NK-92 treated with Interleukin-12 subunit alpha and Interleukin-12 subunit beta, amount 100 ng/mL, for 24 hours (cell line): ENCODE measurements at regions not wholly inside any gene's neighbourhood (a gene's known extent, or its start where the extent isn't known, plus 50 kb on each side); places are given as distances from the start of the nearest gene placed in this dataset.

Experiments
- DNase-seq: peaks from one replicate; lab custom pipeline; 2025; lab: John Stamatoyannopoulos, UW

DNA sequence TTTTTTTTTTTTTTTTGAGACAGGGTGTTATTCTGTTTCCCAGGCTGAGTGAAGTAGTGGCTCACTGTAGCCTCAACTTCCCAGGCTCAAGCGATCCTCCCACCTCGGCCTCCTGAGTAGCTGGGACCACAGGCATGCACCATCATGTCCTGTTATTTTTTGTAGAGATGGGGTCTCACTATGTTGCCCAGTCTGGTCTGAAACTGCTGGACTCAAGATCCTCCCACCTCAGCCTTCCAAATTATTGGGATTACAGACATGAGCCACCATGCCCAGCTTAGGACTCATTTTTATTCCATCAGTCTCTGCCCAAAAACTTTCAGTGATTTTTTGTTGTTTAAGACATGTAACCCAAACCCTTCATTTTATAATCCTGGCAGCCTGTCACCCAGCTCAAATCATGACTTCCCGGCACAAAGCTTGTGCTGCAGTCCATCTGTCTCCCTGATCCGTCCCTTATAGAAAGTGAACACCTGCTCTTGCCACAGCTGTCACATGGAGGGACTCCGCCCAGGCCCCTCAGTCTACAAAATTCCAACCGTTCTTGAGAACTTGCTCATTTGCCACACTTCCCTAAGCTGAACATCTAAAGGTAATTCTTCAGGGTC, 183.9 kb upstream of the JARID2 start:
- no peak for DNase-seq

DNA sequence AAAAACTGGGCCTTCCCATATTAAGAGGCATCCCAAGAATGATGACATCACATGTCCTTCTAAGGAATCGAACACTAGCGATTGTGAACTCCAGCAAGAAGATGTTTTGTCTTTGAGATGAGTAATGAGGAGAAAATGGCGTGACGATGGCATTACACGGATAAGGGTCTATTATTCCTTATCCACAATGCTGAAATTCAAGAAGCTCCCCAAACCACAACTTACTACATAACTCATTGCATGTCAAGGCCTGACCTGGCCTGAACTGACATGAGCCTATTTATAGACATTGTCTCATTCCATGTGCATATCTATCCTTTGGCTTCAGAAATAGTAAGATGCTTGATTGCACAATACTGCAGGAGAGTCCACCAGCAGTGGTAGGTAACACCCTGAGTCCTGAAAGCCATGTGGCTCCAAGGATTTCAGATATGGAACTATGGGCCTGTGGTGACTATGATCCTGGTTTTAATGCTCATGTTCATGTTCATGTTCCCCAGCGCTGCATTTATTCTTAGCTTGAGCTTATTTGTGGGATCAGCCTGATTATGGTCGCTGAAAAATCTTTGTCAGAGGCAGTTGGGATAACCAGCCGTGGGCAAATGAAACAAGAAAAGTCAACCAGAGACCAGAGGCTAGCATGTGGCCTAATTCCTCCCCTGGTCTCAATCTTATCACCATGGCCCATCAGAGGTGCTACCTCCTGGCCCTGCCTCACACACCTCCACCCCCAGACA, 183.2 kb upstream of the JARID2 start:
- DNase-seq, result no peak

DNA sequence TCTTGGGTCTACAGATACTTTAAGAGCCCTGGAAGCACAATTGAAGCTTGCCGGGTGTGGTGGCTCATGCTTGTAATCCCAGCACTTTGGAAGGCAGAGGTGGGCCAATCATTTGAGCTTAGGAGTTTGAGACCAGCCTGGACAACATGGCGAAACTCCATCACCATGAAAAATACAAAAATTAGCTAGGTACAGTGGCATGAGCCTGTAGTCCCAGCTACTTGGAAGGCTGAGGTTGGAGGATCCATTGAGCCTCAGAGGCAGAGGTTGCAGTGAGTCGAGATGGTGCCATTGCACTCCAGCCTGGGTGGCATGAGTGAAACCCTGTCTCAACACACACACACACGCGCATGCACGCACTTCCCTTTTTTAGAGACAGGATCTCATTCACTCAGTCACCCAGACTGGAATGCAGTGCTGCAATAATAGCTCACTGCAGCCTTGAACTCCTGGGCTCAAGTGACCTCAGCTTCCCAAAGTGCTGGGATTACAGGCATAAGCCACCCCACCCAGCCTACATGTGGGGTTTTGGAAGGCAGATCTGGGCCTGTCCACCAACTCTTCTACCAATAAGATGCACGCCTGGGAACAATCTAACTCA, 182.5 kb upstream of the JARID2 start:
- no peak for DNase-seq

DNA sequence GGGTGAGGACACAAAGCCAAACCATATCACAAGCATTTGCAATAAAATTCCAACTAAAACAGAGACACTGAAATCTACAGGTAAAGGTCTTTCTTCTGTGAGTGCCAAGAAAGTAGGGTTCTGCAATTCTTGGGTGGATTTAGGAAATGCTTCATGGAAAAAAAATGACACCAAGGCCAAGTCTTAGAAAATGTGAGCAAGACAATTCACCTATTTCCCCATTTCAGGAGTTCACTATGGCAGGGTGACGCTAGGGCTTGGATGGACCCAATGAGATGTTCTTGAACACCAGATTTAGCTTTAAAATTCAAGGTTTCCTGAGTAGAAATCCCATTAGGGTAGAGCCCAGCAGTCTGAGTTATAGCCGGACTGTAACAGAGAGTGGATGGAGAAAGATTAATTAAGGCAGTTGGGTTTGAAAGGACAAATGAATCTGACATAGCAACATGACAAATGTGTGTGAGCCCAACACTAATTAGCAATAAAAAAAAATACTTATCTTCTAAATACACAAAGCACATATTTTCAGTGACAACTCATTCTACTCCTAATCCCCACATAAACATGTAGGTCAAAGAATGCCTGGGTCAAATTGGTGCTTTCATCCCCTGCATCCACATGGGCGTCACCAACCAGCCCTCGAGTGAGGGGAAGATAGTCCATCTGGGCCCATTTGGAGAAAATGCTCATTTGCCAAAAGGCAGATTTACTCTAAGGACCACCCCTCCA, 180.4 kb upstream of the JARID2 start:
- no peak for DNase-seq

DNA sequence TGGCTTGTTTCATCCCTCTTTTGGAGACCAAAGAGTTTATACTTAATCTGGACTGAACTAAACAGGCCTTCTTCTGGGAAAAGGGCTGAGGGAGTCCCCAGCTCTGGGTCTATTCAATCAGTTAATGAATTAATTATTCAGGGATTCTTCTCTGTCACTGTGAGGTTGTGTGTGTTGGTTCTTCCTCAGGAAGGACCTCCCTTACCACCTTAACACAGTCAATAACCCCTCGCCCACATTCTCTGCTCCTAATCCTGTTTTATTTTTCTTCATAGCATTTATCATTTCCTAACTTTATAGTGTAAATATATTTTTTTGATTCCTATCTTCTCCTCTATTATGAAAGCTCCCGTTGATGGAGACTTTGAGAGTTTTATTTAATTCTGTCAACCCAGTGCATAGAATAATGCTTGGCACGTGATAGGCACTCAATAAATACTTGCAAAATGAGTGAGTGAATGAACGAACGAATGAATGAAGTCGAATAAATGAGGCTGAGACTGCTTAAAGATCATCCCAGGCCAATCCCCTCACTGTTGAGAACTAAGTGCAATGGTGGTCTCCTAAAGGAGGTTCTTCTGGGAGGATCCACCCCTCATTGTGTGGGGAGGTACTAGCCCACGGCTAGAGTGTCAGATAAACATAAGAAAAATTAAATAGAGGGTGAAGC, 179.6 kb upstream of the JARID2 start:
- DNase-seq, result no peak

DNA sequence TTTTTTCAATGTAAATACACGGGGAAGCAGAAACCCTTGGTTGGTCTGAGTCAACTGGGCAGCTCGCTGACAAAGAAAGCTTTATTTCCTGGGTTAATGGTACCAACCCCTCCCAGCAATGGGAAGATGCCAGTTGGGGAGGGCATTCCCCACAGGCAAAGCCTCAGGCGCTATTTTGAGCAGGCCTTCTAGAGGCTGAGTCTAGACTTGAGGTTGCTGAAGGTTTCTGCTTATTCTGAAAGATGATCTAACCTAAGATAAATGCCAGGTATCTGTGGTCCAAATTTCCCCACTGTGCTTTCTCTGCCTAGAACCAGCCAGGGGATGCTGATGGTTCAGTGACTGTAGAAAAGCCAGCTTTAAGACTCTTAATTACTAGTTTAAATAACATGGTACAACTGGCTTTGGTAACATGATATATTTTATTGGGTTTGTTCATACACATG, 172.5 kb upstream of the JARID2 start:
- DNase-seq, result no peak

DNA sequence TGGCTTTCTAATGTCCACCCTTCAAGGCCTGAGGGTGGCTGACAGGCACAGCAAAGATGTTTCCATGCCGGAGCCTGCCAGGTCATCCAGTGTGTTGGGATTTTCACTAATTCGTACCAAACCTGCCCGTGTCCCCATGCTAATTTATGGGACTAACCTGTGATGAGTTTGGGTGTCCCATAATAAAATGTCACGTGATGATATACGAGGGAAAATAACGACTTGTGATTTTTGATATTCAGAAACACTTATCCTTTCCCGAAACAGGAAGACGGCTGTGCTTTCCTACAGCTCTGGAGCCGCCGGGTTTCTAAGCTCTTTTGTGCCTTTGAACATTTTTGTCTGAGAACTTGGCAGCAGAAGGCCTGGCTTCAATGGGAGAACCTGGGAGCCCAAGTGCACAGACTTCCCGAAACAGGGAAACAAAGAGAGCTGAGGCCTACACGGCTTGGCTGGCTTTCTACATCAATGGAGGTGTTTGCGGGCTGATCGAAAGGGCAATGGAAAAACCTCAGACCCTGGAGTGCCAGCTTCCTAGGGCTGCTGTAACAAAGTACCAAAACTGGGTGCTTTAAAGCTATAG, 171.9 kb upstream of the JARID2 start:
- no peak for DNase-seq

DNA sequence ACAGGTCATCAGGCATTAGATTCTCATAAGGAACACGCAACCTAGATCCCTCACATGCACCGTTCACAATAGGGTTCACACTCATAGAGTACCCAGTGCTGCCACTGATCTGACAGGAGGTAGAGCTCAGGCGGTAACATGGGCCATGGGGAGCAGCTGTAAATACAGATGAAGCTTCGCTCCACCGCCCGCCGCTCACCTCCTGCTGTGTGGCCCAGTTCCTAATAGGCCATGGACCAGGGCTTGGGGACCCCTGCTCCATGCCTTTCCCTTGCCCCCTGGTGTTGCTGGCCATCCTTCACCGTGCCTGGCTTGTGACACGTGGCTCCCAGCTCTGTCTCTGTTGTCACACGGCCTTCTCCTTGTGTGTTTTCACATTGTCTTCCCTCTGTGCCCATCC, 171.1 kb upstream of the JARID2 start:
- no peak for DNase-seq

DNA sequence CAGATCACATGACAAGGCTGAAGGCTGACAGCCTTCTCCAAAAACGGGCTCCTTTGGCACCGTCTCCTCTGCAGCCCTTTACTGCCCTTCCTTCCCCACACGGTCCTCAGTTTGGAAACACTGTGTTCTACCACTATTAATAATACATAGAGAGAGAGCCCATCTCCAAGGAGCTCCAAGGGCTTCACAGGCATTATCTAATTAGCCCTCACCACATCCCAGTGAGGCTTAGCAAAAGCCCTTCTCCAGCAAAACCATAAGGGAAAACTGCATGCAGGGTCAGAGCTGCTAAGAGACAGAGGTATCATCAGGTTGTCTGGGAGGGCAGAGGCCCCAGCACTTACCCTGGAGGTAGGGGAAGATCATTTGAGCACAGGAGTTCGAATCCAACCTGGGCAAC, 169.3 kb upstream of the JARID2 start:
- DNase-seq, result no peak

DNA sequence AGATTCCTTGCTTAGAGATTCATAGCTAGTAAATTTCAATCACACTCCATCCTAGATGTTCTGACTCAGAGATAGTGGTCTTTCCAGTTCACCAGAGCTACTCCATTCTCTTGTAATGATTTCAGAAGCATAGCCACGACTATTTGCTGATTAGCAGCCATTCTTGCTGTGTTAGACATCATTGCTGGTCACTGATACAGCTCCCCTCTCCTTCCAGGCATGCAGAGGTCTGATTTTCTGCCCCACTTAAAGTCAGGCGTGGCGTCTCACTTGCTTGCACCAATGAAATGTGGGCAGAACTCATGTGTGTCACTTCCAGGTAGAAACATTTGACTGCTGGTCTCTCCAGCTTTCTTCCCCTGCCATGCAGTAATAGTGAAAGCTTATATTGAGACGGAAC, 168.9 kb upstream of the JARID2 start:
- DNase-seq, result no peak

DNA sequence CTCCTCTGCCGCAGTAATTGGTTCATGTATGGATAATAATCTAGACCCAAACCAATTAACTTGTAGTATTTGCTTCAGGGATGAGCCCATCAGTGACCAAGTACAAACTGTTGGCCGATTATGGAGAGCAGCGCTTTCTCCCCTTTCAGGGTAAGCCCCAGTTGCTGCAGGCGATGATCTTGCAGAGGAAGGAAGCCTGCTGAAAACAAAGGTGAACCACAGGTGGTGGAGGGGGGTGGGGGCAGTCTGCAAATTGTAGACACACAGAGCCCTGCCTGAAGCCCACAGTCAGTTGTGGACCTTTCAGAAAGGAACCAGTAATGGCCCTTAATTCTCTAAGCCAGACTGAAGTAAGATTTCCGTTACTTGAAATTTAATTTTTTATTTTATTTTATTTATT, 167.9 kb upstream of the JARID2 start:
- DNase-seq, result no peak

DNA sequence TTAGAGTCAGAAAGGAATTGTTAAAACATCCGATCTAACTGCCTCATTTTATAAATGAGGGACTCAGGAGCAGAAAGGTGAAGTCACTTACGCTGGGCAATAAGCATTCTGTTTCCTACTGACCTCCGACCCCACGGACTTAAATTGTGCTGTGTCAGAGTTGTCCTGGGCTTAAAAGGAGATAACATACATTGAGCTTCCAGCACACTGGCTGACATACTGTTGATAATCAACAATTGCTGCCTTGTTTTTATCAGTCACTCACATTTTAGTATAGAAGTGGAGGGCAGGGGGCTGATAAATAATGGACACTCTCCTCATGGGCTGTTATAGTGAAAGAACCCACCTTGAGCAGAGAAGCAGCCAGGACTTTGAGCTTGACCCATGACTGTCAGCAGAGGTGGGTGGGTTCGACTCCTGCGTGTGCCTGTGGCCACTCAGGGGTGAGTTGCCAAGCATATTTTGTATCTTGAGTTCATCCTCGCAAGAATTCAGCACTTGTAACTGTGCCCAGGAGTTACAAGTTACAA, 166.5 kb upstream of the JARID2 start:
- no peak for DNase-seq

DNA sequence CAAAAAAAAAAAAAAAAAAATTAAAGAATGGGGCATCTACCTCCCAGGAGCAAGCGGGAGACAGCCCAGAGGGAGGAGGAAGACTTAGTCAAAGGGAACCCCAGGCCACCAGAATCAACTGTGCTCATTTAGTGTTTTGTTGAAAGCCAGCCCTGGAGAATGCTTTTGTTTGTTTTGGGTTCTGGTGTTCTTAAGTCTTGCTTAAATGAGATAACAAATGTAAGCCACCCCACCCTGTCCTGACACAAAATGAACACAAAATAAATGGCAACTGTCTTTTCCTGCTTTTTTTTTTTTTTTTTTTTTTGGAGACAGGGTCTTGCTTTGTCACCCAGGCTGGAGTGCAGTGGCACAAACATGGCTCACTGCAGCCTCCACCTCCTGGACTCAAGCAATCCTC, 165.0 kb upstream of the JARID2 start:
- no peak for DNase-seq

DNA sequence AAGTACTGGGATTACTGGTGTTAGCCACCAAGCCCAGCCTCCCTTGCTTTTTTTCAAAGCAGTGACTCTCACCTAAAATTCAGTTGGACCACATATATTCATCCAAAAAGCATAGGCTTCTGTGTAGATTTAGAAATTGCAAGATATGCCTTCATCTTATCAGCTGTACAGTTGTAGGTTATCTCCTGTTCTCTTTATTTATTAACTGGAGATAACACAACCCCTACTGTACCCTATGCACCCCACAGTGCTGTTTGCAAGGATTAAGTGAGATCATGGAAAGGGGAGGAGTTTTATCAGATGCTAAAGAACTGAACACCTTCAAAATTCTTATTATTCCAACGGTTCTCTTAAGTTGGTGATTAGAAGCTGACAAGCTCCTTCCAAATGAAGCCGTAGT, 164.4 kb upstream of the JARID2 start:
- DNase-seq, result no peak

DNA sequence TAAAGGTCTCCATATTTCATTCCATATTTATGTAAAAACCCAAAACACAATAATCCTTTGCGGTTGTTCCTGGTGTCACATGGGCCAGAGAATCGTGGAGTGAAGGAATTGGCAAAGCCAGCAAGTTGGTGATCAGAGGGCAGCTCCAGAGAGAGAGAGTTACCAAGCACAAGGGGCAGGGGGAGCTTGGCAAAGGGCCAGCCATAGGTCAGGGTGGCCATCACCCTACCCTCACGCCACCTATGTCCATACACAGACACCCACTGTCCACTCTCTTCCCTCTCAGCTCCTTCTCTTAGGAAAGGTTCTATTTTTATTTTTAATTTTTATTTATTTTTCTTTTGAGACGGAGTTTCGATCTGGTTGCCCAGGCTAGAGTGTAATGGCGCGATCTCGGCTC, 163.2 kb upstream of the JARID2 start:
- no peak for DNase-seq

DNA sequence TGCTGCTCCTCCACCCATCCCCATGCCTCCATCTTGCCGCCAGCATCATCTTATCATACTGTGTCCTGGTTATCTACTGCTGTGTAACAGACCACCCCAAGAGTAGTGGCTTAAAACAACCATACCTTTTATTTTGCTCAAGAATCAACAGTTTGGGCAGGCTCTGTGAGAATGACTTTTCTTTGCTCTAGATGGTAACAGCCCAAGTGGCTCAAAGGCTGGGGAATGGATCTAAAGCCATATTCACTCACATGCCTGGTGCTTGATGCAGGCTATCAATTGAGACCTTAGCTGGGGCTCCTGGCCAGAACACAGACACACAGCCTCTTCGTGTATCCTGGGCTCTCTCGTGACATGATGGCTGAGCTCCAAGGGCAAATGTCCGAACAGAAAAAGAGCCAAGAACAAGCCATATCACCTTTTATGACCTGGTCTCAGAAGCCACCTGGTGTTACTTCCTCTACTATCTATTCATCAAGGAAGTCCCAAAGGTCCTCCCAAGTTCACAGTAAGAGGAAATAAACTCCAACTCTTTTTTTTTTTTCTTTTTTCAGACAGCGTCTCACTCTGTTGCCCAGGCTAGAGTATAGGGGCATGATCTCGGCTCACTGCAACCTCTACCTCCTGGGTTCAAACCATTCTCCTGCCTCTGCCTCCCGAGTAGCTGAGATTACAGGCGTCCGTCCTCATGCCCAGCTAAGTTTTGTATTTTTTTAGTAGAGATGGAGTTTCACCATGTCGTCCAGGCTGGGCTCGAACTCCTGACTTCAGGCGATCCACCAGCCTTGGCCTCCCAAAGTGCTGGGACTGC, 159.3 kb upstream of the JARID2 start:
- DNase-seq, result no peak

DNA sequence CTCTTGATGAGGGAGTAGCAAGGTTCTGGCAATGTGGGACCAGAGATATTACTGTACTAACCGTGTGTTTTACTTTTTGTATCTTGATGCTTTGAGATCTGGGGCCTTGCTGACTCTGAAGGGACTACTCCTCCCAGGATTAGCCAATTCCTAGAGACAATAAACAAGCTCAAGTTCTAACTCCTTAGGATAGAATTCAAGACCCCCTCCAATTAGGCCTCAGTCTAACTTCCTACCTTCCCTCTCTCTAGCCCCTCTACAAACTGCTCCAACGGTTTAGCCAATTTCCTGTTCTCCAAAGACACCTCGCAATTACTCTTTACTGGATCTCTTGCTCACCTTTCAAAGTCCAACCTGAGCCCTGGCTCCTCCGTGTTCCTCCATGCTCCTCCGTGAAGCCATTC, 158.7 kb upstream of the JARID2 start:
- no peak for DNase-seq

DNA sequence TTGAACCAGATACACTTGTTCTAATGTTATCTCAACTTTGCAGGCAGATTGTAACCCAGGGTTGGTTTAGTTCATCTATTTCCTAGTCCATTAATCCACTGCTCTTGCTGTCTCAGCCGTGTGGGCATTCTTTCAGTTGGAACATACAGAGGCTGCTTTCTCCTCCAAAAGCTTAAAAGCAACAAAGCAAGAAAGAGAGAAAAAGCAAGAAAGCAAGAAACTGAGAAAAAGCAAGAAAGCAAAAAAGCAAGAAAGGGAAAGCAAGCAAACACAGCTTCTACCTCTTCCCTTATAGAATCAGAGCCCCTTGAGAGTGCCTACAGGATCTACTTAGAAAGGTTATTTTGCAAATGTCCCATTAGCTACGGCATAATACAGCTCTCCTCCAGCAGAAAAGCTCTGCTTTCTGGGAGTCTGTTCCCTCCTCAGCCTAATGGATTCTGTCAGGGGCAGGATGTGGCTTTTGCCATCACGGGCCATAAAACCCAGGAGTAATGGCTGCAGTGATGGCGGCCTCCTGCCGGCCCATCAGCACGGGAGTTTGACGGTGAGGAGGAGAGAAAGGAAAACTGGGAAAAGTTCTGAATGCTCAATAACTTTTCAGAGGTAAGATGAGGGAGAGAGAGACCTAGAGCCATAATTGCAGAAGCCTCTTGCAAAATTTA, 156.8 kb upstream of the JARID2 start:
- DNase-seq, result no peak

DNA sequence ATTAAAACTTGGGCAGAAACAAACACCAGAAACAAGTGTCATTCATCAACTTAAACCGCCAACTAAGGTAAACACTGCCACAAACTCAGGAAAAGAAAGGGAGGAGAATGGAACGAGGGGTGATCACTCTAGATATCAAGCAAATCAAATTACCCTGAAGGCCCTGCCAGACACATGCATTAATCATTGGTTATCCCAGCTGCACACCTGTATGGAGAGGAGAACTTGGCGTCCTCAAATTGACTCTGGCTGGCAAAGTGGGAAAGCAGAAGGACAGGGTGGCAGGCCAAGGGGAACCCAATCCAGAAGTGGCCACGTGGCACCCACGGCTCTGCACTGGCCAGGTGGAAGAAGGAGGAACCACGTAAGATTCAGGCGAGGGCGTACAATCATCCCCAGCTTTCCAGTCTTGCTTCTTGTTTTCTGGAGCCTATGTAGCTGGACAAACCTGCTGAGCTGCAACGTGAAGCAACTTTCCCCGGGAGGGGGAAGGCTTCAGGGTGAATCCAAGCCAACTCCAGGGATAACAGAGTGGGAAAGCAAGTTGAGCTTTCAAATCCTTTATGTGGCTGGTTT, 156.2 kb upstream of the JARID2 start:
- no peak for DNase-seq

DNA sequence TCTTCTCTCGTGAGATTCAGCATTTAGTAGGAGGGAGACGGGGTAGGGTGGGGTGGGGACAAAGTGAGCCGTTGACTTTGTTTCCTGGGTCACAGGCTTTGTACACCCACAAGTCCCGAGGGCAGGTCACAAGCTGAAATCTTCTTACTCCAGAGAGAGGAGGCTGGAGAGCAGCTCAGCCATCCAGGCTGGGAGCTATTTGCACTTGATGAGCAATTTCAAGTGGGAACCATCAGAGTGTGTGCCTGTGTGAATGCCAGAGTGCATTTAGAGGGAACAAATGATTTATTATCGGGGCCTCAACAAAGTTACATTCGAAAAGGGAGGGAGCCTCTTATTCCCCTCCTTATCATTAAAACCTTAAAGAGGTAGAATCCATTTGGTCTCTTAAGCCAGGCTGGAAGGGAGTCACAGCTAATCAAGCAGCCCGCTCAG, 155.7 kb upstream of the JARID2 start:
- DNase-seq, result no peak
